GM04504 (cell line): ENCODE measurements at regions not wholly inside any gene's neighbourhood (a gene's known extent, or its start where the extent isn't known, plus 50 kb on each side); places are given as distances from the start of the nearest gene placed in this dataset.
"Not testable (repeated sequence)": the region's sequence is repeated elsewhere in the genome, so short reads cannot be mapped to it uniquely, and the experiment has no call there.

ENCODE experiments used
- DNase-seq: peaks from one replicate; pipeline ENCODE4 v3.0.0-alpha.2; 2012; ENCODE audit warnings: low read depth

DNA sequence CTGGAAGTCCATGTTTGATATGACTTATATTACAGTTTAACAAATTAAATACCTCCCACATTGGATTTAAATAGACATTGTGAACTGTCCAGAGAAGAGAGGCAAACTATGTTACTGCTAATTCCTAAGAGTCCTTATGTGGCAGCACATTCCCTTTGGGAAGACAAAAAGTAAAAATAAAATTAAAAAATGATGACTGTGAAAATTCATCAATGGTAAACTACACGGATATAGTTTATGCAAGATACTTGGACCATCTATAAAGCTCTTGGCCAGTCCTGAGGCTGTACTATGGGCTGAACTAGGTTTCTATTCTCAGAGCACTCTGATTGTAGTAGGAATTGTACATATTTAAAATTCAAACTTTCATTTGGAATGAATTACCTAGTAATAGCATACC, 206.4 kb downstream of the LRRK2 start:
- no peak for DNase-seq

DNA sequence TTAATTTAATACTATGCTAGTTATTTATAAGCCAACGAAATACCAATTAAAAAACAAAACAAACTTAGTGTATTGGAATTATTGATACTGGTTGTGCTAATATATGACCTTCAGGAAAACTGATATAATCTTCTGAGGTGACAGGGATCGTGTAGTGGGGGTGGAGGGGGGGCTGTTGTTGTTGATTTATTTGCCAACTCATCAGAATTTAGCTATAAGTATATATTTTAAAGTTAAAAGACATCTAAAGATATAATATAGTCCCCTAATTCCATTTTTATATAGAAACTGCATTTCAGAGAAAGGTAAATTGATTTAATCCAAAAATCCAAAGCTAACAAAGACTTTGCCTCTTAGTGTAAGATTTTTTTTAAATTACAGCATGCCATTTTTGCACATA, 210.5 kb downstream of the LRRK2 start:
- DNase-seq = no peak

- DNase-seq = no peak
Observed at GRCh38 chr12:40435951-40436350, 211.2 kb downstream of the LRRK2 start.

GRCh38 chr12:40436564-40436963, 211.8 kb downstream of the LRRK2 start:
- no peak for DNase-seq

GRCh38 chr12:40439771-40440492, 215.1 kb downstream of the LRRK2 start:
- DNase-seq = no peak

GRCh38 chr12:40444174-40444573, 219.4 kb downstream of the LRRK2 start:
- no peak for DNase-seq

- DNase-seq = no peak
Observed at GRCh38 chr12:40446385-40446784, 221.6 kb downstream of the LRRK2 start.

GRCh38 chr12:40448523-40448922, 223.7 kb downstream of the LRRK2 start:
- not testable (repeated sequence) for DNase-seq

- no peak for DNase-seq
Observed at GRCh38 chr12:40451661-40452060, 226.9 kb downstream of the LRRK2 start.

DNA sequence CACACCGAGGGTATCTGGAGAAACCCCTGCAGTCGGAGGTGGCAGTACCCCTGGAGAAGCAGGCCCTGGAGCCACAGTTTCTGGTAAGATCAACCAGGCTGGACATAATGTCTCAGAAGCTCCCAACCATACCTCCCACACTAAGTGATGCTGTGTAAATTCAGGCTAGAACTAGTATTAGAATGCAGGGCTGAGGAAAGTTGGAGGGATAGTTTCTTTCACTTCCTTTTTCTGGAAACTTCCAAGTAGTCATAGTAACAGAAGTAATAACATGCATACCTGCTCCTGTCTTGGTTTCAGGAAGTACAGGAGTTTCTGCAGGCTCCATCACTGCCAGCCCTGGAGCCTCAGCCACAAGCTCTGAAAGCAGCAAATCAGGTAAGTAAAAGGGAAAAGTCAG, 228.1 kb upstream of the CNTN1 start:
- no peak for DNase-seq

- DNase-seq = no peak
Observed at GRCh38 chr12:40469736-40470135, 222.5 kb upstream of the CNTN1 start.

DNA sequence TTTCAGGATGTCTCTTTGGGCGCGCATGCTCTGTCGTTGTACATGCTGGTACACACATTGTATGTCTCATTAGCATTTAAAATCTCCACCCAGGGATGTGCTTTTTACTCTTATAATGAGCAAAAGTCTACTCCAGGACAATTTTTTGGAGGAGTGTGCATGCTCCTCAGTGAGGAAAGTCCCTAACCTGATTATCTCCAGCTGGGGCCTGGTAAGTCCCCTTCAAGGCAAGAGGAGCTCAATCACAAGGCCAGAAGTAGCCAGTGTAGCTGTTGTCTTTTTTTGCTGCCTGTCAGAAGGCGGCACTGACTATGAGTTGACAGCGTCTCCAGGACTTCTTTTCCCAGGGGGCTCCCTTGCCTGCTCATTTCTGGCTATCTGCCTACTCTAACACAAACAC, 218.3 kb upstream of the CNTN1 start:
- DNase-seq = no peak

- no peak for DNase-seq
Observed at GRCh38 chr12:40474630-40475029, 217.6 kb upstream of the CNTN1 start.

GRCh38 chr12:40499856-40500255, 192.4 kb upstream of the CNTN1 start:
- no peak for DNase-seq

DNA sequence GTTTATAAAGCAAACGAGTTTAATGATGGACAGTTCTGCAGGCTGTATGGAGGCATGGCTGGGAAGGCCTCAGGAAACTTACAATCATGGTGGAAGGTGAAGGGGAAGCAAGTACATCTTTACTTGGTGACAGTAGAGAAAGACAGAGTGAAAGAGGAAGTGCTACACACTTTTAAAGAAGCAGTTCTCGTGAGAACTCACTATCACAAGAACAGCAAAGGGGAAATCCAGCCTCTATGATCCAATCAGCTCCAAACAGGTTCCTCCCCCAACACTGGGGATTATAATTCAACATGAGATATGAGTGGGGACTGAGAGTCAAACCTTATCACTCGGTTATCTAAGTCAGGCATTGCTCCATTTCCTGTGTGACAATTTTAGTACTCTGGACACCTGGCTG, 189.9 kb upstream of the CNTN1 start:
- no peak for DNase-seq

GRCh38 chr12:40505327-40505726, 186.9 kb upstream of the CNTN1 start:
- no peak for DNase-seq

DNA sequence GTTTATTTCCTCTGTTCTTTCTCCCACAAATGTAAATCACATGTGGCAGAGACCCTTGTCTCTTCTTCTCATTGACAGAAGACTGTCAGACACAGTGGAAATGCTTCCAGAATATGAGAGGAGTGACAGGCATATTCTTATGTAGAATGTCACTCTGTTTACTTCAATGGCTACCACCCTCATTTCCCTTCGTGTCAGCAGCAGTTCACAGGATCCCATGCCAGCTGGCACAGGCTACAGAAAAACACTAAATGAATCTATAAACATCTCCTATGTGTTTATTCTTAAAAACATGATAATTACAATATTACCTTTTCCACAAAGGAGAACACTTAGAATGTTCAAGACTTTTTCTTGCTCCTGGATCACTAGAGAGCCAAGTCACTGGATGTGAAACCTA, 183.8 kb upstream of the CNTN1 start:
- no peak for DNase-seq

DNA sequence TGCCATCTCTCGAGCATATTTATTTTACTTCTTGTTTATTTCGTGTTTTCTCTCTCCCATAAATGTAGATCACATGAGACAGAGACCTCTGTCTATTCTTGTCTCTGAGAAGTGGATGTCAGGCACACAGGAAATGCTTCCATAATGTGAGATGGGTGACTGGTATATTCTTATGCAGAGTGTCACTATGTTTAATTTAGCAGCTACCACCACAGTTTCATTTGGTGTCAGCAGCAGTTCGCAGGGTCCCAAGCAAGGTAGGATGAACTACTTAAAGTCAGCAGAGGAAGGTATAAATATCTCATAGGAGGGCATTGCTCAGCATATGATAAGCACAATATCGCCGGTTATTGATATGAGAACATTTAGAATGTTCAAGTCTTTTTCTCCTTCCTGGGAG, 180.9 kb upstream of the CNTN1 start:
- no peak for DNase-seq

- no peak for DNase-seq
Observed at GRCh38 chr12:40515041-40515816, 177.0 kb upstream of the CNTN1 start.

- no peak for DNase-seq
Observed at GRCh38 chr12:40522837-40523236, 169.4 kb upstream of the CNTN1 start.

GRCh38 chr12:40525054-40525453, 167.2 kb upstream of the CNTN1 start:
- DNase-seq = no peak

GRCh38 chr12:40534828-40535227, 157.4 kb upstream of the CNTN1 start:
- DNase-seq = no peak

- no peak for DNase-seq
Observed at GRCh38 chr12:40551466-40551865, 140.8 kb upstream of the CNTN1 start.

DNA sequence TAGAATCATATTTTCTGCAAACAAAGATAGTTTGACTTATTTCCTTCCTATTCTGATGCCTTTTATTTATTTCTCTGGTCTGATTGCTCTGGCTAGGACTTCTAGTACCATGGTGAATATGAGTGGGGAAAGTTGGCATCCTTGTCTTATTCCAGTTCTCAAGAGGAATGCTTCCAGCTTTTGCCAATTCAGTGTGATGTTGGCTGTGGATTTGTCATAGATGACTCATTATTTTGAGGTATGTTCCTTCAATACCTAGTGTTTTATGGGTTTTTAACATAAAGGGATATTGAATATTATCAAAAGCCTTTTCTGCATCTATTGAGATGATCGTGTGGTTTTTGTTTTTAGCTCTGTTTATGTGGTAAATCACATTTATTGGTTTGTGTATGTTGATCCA, 139.4 kb upstream of the CNTN1 start:
- no peak for DNase-seq
